G401.6 (cell line): ENCODE measurements at regions not wholly inside any gene's neighbourhood (a gene's known extent, or its start where the extent isn't known, plus 50 kb on each side); places are given as distances from the start of the nearest gene placed in this dataset.

Experiments
- FAIRE-seq: peaks from 2 replicates; lab custom pipeline; 2012; peaks lifted over from hg19 to GRCh38; lab: Jason Lieb, UNC

DNA sequence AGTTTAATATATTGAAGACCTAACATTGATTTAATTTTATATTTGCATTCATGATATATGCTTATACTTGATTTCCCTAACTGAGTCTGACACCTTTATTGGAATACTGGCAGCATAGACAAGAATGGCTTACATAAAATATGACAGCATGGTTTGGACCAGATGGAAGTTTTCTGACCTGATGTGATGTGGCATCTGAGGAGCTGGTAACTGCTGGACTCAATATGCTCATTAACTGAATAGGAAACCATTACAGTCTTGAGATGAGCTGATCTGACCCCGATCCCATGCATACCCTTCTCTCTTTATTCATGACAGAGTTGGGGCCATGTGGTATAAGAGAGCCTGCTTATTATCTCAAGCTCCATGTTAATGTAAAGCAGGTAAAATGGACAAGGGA, 604.8 kb upstream of the SEL1L start:
- no peak for FAIRE-seq

DNA sequence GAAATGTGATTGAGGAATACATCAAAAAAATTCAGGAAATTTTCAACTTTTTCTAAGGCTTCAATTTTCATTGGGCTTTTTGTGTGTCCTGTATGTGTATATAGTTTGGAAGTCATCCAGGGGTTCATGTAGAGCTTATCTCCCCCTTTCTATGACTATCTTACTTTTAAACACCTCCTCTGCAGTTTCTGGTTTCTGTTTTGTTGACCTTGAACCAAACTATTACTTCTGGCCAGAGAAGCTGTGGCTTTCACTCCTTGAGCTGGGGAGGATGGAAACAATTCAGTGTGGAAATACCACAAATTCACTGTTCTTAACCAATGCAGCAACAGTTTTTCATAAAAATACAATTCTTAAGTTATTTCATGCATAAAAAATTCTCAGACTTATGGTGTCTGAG, 613.2 kb upstream of the SEL1L start:
- no peak for FAIRE-seq

DNA sequence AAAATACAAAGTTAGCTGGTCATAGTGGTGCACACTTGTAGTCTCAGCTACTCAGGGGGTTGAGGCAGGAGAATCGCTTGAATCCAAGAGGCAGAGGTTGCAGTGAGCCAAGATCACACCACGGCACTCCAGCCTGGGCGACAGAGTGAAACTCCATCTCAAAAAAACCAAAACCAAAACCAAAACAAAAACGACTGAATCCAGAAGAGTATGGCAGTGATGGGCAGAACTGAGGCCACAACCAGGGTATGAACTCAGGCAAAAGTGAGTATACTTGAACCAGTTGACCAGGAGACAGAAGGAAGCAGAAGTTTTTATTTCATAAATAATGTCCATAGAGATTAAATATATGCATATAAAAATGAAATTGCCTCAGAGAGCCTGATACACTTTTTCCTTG, 620.0 kb upstream of the SEL1L start:
- FAIRE-seq: no peak

DNA sequence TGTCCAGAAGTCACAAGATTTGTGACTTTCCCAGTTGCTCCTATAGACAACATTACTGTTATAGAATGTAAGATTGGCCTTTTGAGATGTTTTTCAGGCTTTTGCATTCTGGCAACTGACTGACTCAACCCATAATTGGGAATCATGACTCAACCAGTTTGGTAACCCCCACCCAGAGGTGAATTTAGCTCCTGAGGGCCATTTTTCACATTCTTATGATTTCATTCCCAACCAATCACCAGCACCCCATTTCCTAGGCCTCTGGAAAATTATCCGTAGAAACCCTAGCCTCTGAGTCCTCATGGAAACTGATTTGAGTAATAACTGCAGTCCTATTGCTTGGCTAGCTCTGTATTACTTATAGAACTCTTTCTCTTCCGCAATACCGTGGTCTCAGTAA, 626.0 kb upstream of the SEL1L start:
- FAIRE-seq: no peak

DNA sequence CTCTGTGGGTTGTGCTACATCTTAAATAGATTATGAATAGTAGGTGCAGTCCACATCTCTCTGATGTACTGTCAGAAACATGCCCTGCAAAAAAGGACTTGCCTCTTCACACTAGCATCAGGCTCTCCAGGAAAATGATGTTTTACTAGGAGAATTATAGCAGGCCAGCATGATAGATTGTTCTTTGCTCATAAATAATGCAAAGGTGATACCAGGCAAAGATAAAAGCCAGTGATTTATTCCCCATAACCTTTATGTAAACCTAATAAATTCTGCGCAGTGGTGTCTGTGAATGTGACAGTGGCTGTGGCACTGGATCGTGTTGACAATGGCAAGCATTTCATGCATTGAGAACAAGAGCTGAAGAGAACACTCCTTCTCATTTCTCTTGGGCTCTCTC, 646.5 kb upstream of the SEL1L start:
- no peak for FAIRE-seq

DNA sequence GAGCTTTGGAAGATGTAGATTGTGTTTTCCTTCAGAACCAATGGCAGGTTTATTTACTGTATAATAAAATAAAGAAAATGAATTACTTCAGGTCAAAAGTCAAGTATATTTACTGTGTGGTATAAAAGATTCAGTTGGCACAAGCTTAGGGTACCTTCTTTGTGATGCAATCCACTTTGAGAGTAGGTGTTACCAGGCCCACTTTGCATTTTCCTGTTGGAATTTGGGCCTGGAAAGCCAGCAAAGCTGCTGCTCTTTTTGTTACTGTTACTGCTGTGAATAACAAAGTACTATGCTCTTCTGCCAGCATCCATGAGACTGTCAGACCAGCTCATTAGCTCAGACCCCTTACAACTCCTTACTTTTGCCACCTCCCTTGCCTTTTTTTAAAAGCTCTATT, 649.0 kb upstream of the SEL1L start:
- FAIRE-seq: no peak

DNA sequence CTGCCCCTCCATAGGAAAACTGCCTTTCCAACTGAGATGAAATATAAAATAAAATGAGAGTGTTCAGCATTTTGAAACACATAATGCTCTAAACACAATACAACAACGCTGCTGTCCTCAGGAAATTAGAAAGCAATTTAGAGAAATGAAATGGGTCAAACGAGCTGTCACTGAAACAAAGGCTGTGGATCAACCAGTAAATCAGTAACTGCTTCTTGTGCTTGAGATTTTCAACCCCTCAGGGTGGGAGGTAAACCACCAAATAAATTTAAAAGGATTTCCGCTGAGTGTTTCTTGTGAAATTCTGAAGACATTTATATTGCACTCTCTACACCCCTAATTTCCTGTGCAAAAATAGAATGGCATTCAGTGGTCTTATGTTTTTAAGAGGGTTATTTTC, 657.1 kb upstream of the SEL1L start:
- no peak for FAIRE-seq

DNA sequence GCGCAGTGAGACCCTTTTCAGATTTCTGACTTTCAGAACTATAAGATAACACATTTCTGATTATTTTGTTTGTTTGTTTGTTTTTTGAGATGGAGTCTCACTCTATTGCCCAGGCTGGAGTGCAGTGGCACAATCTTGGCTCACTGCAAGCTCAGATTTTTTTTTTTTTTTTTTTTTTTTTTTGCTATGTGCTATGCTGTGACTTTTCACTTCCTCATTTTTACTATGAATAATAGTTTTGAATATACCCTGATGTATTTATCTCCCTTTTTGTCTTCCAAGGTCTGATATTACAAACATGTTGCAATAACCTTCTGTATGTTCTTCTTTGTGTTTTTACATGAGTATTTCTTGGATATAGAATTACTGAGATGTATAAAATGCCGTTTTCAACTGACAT, 658.7 kb upstream of the SEL1L start:
- FAIRE-seq: no peak

DNA sequence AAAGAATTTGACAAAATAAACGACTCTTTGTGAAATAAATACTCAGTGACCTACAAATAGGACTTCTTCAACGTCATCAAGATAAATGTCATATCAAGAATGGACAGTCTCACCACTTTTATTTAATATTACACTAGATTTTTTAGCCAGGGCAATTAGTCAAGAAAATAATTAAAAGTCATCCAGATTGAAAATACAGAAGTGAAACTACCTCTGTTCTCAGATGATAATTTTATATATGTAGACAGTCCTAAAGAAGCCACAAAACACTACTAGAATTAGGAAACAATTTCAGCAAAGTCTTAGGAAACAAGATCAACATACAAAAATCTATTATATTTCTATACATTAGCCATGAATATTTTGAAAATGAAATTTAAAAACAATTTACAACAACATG, 689.6 kb upstream of the SEL1L start:
- FAIRE-seq: no peak

DNA sequence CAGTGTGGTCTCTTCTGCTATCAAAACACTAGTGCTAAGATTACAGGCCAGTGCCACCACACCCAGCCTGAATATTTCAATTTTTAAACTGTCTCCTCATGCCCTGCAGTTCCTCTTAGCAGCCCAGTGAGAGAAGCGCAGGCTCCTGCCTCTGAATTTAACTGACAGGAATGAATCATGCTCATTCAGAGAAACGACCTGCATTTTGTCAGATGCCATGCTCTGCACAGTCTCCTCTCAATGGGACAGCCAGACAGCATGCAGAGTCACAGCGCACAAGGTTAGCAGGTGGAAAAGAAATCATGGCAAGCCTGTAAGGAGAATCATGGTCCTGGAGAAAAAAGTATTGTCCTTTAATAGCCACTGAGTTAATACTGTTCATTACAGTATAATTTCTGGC, 691.0 kb upstream of the SEL1L start:
- FAIRE-seq: no peak

DNA sequence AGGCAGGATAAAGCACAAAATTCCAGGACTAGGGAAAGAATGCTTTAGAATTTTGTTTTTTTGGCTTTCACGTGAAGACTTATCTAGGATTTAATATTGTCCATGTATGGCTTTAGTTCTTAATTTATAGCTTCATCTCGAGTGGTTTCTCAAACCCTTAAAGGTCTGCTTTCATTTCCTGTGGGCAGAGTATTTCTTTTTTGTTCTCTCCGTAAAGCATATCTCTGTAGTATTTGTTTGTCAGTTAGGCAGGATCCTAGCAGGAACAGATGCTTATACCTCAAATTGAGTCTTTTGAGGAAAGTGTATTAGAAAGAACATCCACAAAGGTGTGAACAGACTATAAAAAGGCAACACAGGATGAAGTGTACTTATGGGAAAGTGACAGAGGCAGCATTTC, 697.1 kb upstream of the SEL1L start:
- FAIRE-seq: no peak

DNA sequence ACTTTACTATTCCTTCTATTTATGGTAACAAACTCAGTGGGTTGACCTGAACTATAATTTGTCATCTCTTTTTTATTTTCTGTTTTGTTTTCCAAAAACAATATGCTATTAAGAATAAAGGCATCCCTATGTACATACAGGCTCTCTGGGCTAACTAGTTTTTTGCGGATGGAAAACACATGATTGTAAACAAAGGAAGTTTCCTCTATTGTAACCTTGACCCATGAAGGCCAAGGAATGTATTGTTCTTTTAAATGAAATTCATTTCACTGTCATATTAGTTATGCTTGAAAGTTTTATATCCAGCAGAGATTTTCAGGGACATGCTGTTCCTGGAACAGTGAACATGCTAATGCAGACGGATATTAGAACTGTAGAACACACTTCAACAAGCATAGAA, 705.0 kb upstream of the SEL1L start:
- no peak for FAIRE-seq

DNA sequence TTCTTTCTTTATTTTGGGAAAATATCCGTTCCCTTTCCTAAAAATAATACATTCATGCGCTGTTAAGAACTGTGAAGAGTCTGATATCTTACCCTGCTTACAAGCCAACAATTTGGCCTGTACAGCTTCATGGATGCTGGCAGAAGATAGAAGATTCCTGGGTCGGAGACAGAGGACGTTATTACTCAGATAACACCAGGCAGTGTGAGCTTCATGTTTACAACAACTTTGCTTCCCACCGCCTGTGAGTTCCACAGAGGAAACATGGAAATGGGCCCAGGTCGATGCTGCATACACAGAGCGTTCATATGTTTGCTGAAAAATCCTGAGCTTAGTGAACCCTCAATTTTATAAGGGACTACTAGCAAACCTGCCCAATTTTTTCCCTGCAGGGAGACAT, 705.6 kb upstream of the SEL1L start:
- no peak for FAIRE-seq

DNA sequence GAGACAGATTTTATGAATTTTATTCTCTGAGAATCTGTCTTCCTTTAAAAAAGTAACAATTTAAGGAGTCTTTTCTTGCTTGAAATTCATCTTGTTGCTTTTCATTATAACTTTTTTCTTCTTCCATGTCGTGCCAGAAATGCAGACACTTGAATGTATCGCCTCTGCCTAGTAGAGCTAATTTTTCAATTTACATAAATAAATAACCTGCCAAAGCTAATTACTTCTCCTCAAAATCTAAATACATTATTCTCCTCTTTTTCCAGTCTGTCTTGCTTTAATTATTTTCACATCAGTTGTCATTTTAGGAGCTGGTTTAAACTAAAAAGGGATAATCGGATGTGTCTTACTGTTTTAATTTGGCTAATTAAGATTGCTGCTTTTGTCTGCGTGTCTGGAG, 711.1 kb upstream of the SEL1L start:
- no peak for FAIRE-seq

DNA sequence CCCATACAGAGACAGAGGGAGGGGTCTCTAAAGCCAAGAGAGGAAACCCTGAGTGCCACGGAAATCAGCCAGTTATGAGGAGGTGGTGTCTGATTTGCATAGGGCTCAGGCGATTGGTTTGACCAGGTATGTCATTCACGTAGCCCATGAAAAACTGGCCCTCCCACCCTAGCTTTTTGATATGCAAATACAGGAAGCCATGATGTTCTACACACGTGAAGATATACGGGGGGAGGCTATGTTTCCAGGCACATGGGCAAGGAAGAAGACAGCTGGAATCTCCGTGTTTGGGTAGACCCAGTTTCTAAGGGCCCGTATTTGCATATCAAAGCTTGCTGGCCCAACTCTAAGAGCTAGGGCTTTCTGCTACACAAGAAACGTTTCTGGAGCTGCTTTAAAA, 717.8 kb upstream of the SEL1L start:
- no peak for FAIRE-seq

DNA sequence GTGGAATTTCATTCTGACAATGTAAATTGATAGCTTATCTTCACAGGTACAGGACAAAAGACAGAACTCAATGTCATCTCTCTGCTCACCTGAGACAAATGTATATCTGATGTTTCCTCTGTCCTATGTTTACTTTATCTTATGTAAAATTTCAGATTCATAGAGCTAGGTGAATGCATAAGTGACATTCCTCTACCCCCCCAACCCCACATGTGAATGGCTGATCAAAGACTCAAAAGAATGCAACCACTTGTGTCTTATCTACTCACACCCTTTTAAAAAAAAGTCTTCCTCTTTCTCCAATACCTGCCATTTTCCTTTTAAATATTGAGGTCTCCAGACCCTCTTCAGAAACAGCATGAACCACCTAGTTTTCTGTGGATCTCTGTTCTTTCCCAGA, 736.6 kb upstream of the SEL1L start:
- FAIRE-seq: no peak

DNA sequence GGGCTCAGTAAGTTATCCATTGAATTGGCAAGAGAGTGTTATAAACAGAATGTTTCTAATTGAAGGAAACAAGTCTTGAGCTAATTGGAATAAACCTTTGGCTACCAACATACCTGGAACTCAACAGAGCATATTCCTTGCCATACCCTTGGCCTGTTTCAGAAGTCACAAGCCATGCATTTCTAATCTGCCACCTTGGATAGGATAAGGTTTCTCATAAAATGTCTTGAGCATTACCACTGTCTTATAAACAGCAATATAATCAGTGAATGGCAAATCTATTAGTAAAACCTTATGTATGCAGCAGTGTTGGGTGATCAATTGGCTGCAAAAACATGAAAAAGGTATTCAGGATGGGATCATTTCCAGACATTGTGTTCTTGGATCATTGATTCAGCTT, 765.2 kb upstream of the SEL1L start:
- FAIRE-seq: no peak

DNA sequence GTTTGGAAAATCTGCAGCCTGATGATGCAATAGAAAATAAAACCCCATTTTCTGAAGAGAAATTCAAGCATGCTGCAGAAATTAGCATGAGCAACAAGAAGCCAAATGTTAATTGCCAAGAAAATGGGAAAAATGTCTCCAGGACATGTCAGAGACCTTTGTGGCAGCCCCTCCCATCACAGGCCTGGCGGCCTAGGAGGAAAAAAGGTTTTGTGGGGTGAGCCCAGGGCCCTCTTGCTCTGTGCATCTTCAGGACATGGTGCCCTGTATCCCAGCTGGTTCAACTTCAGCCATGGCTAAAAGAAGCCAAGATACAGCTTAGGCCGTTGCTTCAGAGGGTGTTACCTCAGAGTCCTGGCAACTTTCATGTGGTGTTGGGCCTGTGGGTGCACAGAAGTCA, 775.5 kb upstream of the SEL1L start:
- no peak for FAIRE-seq

DNA sequence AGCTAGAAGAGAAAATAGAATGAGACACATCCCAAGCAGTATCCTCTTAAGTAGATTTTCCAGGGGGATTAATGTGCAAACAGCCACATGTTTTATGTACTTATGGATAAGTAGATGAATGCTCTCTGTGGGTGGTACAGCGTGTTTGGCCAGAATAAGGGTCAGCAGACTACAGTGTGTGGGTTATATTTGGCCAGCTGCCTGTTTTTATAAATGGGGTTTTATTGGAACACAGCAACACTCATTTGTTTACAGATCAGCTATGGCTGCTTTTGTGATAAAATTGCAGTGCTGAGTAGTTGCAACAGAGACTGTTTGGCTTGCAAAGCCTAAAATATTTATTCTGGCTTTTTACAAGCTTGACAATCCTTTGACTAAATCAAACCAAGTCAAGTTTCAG, 780.2 kb upstream of the SEL1L start:
- FAIRE-seq: no peak

DNA sequence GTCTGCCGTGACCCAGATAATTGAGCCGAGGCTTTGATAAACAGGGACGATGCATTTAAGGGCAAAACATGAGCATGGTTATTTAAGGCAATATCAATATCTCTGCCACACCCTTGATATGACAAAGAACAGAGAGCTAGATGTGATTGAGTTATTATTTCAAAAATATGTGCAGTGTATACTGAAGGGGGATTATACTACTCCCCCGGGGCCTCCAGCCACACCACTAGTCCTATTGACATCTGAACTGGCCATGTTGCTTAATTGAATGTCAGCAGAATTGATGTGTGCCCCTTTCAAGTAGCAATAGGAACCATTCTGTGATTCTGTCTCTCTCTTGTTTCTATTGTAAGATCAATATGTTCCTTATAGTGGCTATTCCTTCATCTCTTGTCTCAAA, 794.8 kb upstream of the SEL1L start:
- FAIRE-seq: no peak

DNA sequence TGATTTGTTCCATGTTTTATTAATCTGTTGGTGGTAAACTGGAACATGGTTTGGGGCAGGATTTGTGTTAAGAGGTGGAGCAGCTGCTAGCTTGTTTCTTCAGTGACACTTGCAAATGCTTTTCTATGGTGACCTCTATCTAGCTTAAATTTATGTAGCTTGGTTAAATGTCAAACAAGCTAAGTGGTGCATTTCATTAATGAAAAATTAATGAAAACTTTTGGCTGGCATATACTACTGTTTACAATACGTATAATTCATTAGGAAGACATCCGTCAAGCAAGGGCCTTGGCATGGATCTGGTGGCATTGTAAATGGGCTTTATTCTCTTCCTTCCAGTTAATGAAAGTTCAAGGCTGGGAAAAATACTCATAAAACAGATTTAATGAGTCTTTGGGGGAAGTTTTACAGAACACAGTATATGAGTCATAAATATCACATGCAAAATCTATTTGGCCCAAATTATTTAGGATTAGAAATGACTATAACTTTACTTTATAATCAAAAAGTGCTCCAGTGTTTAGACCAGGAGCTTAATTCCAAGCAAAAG, 807.7 kb upstream of the SEL1L start:
- FAIRE-seq: no peak

DNA sequence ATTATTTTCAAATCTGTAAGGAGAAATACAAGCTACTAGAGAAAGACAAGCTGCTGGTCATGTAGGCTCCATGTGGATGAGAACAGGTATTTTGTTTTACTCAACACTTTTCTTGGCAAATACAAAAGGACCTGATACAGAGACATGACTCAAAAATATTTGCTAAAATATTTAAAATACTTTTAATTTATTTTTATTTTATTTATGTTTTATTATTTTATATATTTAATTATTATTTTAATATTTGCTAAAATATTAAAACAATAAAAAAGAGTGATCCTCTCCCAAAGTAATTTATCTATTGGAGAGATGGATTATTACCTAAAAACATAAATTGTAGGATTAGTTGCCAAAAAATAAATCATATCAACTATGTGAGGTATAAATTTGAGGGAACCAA, 808.9 kb upstream of the SEL1L start:
- peak; percentile 13 for FAIRE-seq

DNA sequence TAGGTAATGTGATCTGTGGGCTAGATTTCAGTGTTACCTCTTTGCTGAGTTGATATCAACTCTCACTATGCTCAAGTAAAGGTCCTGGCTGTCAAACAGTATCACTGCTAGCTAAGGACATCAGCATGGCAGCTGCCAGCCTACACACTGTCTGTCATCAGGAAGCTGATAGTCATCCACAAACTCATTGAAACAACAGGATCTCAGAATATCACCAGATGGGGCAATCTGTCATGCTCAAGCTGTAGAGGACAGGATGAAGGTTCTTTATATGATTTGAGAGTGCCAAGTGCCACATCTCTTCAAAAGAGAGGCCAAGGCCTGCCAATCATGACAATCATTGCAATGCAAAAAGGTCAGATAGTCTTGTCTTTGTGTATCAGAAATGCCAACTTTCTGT, 811.5 kb upstream of the SEL1L start:
- FAIRE-seq: no peak

DNA sequence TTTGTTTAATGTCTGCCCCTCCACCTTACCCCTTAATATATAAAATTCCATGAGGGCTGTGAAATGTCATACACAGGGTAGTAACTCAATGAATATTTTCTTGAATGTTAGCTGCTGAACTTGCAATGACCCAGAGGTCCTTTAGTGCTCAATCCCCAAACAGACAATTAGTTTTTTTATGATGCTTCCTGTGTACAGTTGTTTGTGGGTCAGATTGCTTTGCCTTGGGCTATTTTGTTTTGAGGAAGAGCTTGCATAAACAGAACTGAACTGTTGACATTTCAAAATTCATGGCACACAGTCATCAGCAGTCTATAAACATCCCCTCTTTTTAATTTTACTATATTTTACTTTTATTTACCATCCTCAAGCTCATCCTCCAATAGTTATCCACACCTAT, 820.5 kb upstream of the SEL1L start:
- no peak for FAIRE-seq

DNA sequence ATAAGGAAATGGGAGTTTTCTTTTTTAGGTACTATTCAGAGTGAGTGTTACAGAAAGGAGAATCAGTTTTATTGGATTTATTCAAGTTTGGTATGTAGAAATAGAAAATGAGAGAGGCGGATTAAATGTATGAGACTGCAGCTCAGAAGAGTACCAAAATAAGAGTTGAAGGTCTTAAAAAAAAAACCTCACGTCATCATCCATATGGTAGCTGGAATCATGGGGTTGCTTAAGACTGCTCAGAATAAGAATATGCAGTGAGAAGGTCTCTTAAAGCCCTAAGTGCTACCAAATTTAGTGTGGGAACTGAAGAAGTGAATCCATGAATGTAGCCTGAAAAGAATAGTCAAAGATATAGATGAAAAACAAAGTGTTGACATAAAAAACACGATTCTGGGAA, 825.5 kb upstream of the SEL1L start:
- FAIRE-seq: no peak

DNA sequence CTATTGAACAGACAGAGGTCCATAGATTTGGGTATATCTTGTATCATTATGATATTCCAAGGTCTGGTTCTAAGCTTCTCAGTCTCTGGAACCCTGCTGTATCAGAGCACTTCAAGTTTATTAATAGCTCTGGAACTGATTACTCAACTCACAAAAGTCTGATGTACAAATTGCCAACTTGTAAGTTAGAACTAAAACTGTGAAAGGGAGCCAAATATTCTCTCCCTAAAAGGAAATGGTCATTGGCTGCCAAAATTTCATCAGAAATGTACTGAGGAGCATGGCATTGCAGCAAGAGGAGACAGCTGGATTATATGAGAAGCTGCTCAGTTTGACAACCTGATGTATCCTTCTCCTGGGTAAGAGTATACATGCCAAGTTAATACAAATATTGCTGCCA, 828.8 kb upstream of the SEL1L start:
- FAIRE-seq: no peak
